ENCODE measurements at regions not wholly inside any gene's neighbourhood (a gene's known extent, or its start where the extent isn't known, plus 50 kb on each side); places are given as distances from the start of the nearest gene placed in this dataset.
"Not testable (repeated sequence)": the region's sequence is repeated elsewhere in the genome, so short reads cannot be mapped to it uniquely, and the experiment has no call there.

DNA sequence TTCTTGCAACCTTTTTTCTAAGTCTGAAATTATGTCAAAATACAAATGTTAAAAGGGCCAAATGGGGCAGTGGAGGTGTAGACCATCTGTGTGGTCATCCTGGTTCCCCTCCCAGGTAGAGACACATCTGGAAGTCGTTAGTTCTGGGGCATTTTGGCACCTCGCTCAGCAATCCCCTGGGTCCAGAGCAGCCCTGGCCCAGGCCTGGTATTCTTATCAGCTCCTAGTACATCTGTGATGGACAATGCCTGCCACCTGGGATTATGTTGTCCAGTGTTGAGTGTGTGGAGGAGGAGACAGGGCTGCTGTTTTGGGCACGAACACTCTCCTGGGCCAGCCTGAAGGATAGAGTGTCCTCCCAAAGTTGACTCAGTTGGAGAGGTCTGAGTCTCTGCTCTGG lies 74.8 kb downstream of the GADD45G start:
- no peak overlapping the region for H3K27ac ChIP-seq
- no peak overlapping the region for H3K4me3 ChIP-seq
- H3K27me3 ChIP-seq, result no peaks in the 10 kb centered on the region
- H3K36me3 ChIP-seq, result no peaks in the 10 kb centered on the region
- intact Hi-C loops (cut with DNase I), result loop anchor here in 4 of 10 donors (5.0 to 10.0 kb wide), 5 partner anchors 52 to 425 kb away; no protein-coding TSS in a partner anchor
- WGBS, 2 donors, result 59 to 68% methylated on average over 3 of the region's 3 CpGs
- H3K4me1 ChIP-seq, result peaks cover under 1 to 43% (median 23%) of the 10 kb centered on the region in 9 donors
- no peak for DNase-seq
- no peak for ATAC-seq
- TF ChIP-seq, protein P1, sequence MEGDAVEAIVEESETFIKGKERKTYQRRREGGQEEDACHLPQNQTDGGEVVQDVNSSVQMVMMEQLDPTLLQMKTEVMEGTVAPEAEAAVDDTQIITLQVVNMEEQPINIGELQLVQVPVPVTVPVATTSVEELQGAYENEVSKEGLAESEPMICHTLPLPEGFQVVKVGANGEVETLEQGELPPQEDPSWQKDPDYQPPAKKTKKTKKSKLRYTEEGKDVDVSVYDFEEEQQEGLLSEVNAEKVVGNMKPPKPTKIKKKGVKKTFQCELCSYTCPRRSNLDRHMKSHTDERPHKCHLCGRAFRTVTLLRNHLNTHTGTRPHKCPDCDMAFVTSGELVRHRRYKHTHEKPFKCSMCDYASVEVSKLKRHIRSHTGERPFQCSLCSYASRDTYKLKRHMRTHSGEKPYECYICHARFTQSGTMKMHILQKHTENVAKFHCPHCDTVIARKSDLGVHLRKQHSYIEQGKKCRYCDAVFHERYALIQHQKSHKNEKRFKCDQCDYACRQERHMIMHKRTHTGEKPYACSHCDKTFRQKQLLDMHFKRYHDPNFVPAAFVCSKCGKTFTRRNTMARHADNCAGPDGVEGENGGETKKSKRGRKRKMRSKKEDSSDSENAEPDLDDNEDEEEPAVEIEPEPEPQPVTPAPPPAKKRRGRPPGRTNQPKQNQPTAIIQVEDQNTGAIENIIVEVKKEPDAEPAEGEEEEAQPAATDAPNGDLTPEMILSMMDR (IDR thresholded peaks at IDR 0.05), result no peak
- no peaks in the 10 kb centered on the region for H3K9me3 ChIP-seq

DNA sequence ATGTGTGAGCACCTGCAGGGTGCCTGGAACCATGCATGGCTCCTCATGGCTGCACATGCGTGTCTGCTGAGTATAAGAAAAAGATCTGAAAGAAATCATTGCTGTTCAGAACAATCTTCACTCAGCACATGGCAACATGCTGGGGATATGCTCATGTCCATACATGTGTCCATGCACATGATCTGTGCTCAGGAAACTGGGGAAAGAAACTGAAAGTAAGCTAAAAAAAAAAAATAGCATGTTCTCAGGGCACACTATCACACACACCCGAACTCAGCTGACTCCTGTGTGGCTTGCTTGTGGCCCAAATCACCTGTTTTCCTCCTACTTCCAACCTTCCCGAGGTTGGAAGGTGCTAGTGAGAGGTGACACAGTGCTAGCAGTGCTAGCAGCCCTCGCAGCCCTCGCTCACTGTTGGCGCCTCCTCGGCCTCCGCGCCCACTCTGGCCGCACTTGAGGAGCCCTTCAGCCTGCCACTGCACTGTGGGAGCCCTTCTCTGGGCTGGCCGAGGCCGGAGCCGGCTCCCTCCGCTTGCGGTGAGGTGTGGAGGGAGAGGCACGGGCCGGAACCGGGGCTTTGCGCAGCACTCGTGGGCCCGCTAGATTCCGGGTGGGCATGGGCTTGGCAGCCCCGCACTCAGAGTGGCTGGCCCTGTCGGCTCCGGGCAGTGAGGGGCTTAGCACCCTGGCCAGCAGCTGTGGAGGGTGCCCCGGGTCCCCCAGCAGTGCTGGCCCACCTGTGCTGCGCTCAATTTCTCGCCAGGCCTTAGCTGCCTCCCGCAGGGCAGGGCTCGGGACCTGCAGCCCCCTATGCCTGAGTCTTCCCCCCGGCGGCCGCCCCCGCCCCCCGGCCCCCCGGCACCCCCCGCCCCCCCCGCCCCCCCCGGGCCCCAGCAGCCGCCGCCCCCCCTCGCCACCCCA lies 76.0 kb downstream of the GADD45G start:
- Histone ChIP-seq H3K36me3 (no peaks in the 10 kb centered on the region), H3K4me1 (peaks cover 8 to 44% (median 22%) of the 10 kb centered on the region in 9 donors), H3K27me3 (no peaks in the 10 kb centered on the region), H3K9me3 (no peaks in the 10 kb centered on the region), H3K27ac (no peak overlapping the region), H3K4me3 (no peak overlapping the region)
- TF ChIP-seq, protein P1 (IDR thresholded peaks at IDR 0.05), result no peak
- 96 to 97% methylated on average over 26 to 33 of the region's 42 CpGs for WGBS, 2 donors
- DNase-seq (no peak), ATAC-seq (no peak)
- intact Hi-C loops (cut with DNase I), result loop anchor here in 2 of 10 donors (5.0 to 10.0 kb wide), 2 partner anchors 59 to 64 kb away; no protein-coding TSS in a partner anchor

DNA sequence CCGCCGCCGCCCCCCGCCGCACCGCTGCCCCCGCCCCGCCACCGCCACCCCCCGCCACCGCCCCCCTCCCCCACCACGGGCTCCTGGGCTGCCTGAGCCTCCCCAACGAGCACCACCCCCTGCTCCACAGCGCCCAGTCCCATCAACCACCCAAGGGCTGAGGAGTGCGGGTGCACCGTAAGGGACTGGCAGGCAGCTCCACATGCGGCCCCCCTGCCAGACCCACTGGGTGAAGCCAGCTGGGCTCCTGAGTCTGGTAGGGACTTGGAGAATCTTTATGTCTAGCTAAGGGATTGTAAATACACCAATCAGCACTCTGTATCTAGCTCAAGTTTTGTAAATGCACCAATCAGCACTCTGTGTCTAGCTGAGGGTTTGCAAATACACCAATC lies 76.7 kb downstream of the GADD45G start:
- ATAC-seq, H3K27me3 ChIP-seq, H3K27ac ChIP-seq, H3K9me3 ChIP-seq, H3K4me3 ChIP-seq, DNase-seq, H3K36me3 ChIP-seq: not testable (repeated sequence)
- intact Hi-C loops (cut with DNase I), result loop anchor here in 2 of 10 donors (5.0 to 10.0 kb wide), 2 partner anchors 59 to 63 kb away; no protein-coding TSS in a partner anchor
- peaks cover 11 to 44% (median 22%) of the 10 kb centered on the region in 9 donors for H3K4me1 ChIP-seq
- WGBS, 2 donors, result 98 to 100% methylated on average over 5 to 7 of the region's 17 CpGs

DNA sequence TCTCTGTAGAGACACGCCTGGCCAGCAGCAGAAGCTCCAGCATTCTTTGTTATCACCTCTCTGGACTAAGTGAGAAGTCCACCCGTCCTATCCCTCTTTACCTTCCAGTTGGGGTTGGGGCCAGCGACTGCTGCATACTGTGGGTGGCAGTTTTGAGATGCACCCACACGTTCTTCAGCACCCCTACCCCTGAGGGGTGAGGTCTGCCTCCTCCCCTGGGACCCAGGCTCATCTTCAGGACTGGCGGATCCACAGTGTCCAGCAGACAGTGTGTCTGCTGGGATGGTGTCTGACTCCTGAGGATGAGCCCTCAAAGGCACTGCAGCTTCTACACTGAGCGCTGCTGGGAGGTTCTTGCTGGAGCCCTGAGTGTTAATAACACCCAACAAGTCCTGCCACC lies 78.8 kb downstream of the GADD45G start:
- Histone ChIP-seq H3K4me1 (peaks cover 9 to 30% (median 23%) of the 10 kb centered on the region in 9 donors), H3K36me3 (no peaks in the 10 kb centered on the region), H3K9me3 (no peaks in the 10 kb centered on the region), H3K4me3 (no peak overlapping the region), H3K27me3 (no peaks in the 10 kb centered on the region), H3K27ac (no peak overlapping the region)
- no peak for DNase-seq
- intact Hi-C loops (cut with DNase I), result loop anchor here in 3 of 10 donors (2.0 to 10.0 kb wide), 4 partner anchors 61 to 195 kb away; no protein-coding TSS in a partner anchor
- 89 to 94% methylated on average over 6 of the region's 6 CpGs for WGBS, 2 donors
- no peak for ATAC-seq
- TF ChIP-seq, protein P1 (IDR thresholded peaks at IDR 0.05), result no peak
